Cardiac fibroblast (primary cell): ENCODE measurements at regions not wholly inside any gene's neighbourhood (a gene's known extent, or its start where the extent isn't known, plus 50 kb on each side); places are given as distances from the start of the nearest gene placed in this dataset.

Experiments used
- DNase-seq, 2 donors: peaks; one replicate each; pipeline versions ENCODE4 v3.0.0 to v3.0.0-alpha.2; 2010; ENCODE audit warnings: low read depth in 2 of 2
- H3K4me3 ChIP-seq, 2 donors: replicated peaks in 1 of 2; 1 replicate in 1 of 2; 2 replicates in 1 of 2; pipeline ENCODE4 v1.5.1; 2011; ENCODE audit warnings: low read depth in 2 of 2, low read length in 2 of 2, mild to moderate bottlenecking in 2 of 2, moderate library complexity in 1 of 2
- CTCF ChIP-seq: IDR thresholded peaks from one replicate; pipeline ENCODE4 v1.5.1; 2011; ENCODE audit warnings: low read depth, mild to moderate bottlenecking, low read length, inconsistent platforms

GRCh38 chr14:98955741-98956070 lies 316.3 kb downstream of the BCL11B start:
- no peak overlapping the region for H3K4me3 ChIP-seq
- DNase-seq, result no peak
- no peak for TF ChIP-seq CTCF

DNA sequence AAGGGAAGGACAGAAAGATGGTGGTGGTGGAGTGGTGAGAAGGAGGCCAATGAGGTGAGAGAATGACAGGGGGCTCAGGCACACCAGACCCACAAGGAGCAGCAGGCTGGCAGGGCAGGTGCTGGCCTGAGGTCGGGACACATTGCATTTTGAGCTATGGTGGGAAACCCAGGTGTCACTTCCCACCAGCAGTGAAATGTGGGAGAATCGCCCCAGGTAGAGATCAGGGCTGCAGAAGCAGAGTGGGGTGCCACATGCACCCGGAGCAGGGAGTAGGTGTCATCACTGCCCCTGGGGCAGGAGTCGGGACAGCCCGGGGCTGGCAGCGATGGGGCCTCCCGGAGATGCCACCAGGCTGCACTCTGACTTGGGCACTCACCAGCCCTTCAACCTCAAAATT lies 315.8 kb downstream of the BCL11B start:
- TF ChIP-seq CTCF, result no peak
- no peak for DNase-seq
- no peak overlapping the region for H3K4me3 ChIP-seq

GRCh38 chr14:98956661-98957060 lies 315.3 kb downstream of the BCL11B start:
- H3K4me3 ChIP-seq, result no peak overlapping the region
- TF ChIP-seq CTCF, result no peak

GRCh38 chr14:98957211-98958047 lies 314.6 kb downstream of the BCL11B start:
- H3K4me3 ChIP-seq, result no peak overlapping the region
- no peak for TF ChIP-seq CTCF
- DNase-seq, result peak; percentile 23 to 85

More at GRCh38 chr14:98956661-98957060, 315.3 kb downstream of the BCL11B start:
- DNase-seq, result no peak

DNA sequence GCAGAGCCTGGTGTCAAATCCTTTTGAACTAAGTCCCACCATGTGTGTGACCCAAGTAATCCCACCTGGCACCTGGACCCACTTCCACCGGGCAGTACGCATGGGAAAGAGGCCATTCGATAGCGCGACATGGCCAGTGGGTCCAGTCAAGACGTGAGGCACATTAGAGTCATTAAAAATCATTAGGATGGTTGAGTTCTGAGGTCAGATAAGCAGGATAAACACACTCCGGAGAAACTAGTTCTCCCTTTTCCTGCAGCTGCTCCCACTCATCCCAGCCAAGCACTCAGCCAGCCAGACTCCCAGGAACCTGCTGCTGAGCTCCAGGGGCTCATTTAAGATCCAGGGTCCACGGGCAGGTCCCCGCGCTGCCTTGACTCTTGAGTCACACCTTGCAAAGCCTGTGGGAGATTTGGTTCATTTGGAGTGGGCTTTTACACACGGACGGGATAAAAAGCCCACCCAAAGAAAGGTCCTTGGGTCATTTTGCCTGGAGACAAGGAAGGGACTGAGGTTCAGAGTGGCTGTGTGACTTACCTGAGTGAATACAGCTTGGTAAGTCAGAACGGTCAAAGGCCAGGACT lies 313.9 kb downstream of the BCL11B start:
- H3K4me3 ChIP-seq, result no peak overlapping the region
- no peak for TF ChIP-seq CTCF
- no peak for DNase-seq

DNA sequence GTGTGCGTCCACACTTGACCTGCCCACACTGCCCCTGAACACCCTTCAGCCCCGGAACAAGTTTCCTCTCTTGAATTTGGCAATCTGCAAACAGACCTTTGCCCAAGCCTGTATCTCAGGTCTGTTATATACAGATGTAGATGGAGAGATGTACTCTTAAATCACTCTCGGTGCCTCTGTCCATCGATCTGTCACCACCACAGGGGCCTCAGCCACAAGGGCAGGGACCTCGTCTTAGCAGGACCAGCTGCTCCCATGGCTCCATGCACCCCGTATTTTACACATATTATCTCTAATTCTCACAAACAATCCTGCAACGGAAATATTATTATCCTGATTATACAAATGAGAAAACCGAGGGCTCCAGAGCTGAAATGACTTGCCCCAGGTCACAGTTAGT lies 313.4 kb downstream of the BCL11B start:
- no peak overlapping the region for H3K4me3 ChIP-seq
- TF ChIP-seq CTCF, result no peak
- no peak for DNase-seq
